Gastroesophageal sphincter (tissue), 3 donors: ENCODE measurements at regions not wholly inside any gene's neighbourhood (a gene's known extent, or its start where the extent isn't known, plus 50 kb on each side); places are given as distances from the start of the nearest gene placed in this dataset.

Source experiments
- EP300 ChIP-seq: sonication (generic); formaldehyde crosslinking; IDR thresholded peaks from one replicate; pipeline ENCODE4 v1.6.1; 2017; ENCODE audit warnings: antibody characterized with exemption, mild to moderate bottlenecking
- POLR2A ChIP-seq, 2 donors: fragments of 450-650 bp; IDR thresholded peaks; one replicate each; pipeline ENCODE4 v1.6.1; 2017; ENCODE audit warnings: antibody characterized with exemption in 2 of 2, mild to moderate bottlenecking in 2 of 2, moderate library complexity in 1 of 2
- POLR2AphosphoS5 ChIP-seq: sonication (generic); formaldehyde crosslinking; IDR thresholded peaks from one replicate; pipeline ENCODE4 v1.6.1; 2017; ENCODE audit warnings: antibody characterized with exemption
- TF ChIP-seq, protein P1 (sequence below), 4 experiments: fragments of 200-600 bp in 2 of 4; fragments of 450-650 bp in 2 of 4; sonication (generic) in 1 of 4; IDR thresholded peaks; one replicate each; pipeline ENCODE4 v1.5.1; 2017 to 2019; ENCODE audit warnings: antibody characterized with exemption in 4 of 4, mild to moderate bottlenecking in 2 of 4, moderate library complexity in 2 of 4

DNA sequence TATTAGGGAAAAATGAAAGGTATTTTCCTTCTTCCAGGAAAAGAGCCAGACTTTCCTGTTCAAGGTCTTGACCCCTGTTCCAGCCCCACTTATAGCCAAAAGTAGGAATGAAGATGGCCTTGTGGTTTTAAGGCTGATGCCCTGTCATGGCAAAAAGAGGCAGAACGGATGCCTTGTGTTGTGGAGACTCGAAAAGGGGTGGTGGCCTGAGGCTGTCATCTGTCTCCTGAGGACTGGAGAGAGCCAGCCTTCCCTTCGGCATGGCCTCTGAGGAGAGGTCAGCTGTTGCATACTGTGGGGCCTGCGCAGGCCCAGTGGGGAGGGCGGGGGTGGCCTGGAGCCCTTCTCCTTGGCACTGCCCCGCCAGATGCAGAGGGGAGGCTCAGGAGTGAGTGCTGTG is 166.0 kb upstream of the EEPD1 start:
- TF ChIP-seq, protein P1, sequence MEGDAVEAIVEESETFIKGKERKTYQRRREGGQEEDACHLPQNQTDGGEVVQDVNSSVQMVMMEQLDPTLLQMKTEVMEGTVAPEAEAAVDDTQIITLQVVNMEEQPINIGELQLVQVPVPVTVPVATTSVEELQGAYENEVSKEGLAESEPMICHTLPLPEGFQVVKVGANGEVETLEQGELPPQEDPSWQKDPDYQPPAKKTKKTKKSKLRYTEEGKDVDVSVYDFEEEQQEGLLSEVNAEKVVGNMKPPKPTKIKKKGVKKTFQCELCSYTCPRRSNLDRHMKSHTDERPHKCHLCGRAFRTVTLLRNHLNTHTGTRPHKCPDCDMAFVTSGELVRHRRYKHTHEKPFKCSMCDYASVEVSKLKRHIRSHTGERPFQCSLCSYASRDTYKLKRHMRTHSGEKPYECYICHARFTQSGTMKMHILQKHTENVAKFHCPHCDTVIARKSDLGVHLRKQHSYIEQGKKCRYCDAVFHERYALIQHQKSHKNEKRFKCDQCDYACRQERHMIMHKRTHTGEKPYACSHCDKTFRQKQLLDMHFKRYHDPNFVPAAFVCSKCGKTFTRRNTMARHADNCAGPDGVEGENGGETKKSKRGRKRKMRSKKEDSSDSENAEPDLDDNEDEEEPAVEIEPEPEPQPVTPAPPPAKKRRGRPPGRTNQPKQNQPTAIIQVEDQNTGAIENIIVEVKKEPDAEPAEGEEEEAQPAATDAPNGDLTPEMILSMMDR (IDR thresholded peaks at IDR 0.05), result no peak
- no peak for TF ChIP-seq POLR2AphosphoS5
- no peak for TF ChIP-seq POLR2A (IDR thresholded peaks at IDR 0.05)
- TF ChIP-seq EP300, result no peak
